ENCODE measurements at regions not wholly inside any gene's neighbourhood (a gene's known extent, or its start where the extent isn't known, plus 50 kb on each side); places are given as distances from the start of the nearest gene placed in this dataset.

GRCh38 chr12:92075425-92075914, 70.2 kb downstream of the BTG1 start:
- TF ChIP-seq ZNF274 (IDR thresholded peaks at IDR 0.05; ENCODE audit: low read depth, low read length) (no peak), YY1 (IDR thresholded peaks at IDR 0.05; ENCODE audit: insufficient read depth, insufficient read length) (no peak), SUZ12 (IDR thresholded peaks at IDR 0.05; ENCODE audit: extremely low read depth, insufficient read depth, insufficient read length) (no peak)
